Glutamatergic neuron (in vitro differentiated cells): ENCODE measurements at regions not wholly inside any gene's neighbourhood (a gene's known extent, or its start where the extent isn't known, plus 50 kb on each side); places are given as distances from the start of the nearest gene placed in this dataset.

Experiments used
- DNase-seq: peaks from one replicate; pipeline ENCODE4 v3.0.0; 2022
- H3K27ac Mint-ChIP-seq: one replicate; pipeline ENCODE4 v1.8.0; 2020; ENCODE audit warnings: mild to moderate bottlenecking, mixed read lengths, inconsistent platforms; ENCODE audit not compliant: unreplicated experiment
- H3K27me3 Mint-ChIP-seq: one replicate; pipeline ENCODE4 v1.8.0; 2020; ENCODE audit warnings: mild to moderate bottlenecking, moderate library complexity, mixed read lengths, inconsistent platforms; ENCODE audit not compliant: unreplicated experiment
- H3K36me3 Mint-ChIP-seq: one replicate; pipeline ENCODE4 v1.8.0; 2020; ENCODE audit warnings: mild to moderate bottlenecking, mixed read lengths, inconsistent platforms; ENCODE audit not compliant: unreplicated experiment
- H3K4me1 Mint-ChIP-seq: one replicate; pipeline ENCODE4 v1.8.0; 2020; ENCODE audit warnings: mild to moderate bottlenecking, low read depth, mixed read lengths, inconsistent platforms; ENCODE audit not compliant: unreplicated experiment
- H3K4me3 Mint-ChIP-seq: one replicate; pipeline ENCODE4 v1.8.0; 2020; ENCODE audit warnings: mild to moderate bottlenecking, mixed read lengths, inconsistent platforms; ENCODE audit not compliant: unreplicated experiment
- H3K9me3 Mint-ChIP-seq: one replicate; pipeline ENCODE4 v1.8.0; 2020; ENCODE audit warnings: mild to moderate bottlenecking, moderate library complexity, mixed read lengths, inconsistent platforms; ENCODE audit not compliant: unreplicated experiment
- TF ChIP-seq, protein P1 (sequence below): fragments of 200-600 bp; sonication (generic); IDR thresholded peaks from one replicate; pipeline ENCODE4 v1.5.0; 2021; ENCODE audit not compliant: partially characterized antibody, unreplicated experiment

DNA sequence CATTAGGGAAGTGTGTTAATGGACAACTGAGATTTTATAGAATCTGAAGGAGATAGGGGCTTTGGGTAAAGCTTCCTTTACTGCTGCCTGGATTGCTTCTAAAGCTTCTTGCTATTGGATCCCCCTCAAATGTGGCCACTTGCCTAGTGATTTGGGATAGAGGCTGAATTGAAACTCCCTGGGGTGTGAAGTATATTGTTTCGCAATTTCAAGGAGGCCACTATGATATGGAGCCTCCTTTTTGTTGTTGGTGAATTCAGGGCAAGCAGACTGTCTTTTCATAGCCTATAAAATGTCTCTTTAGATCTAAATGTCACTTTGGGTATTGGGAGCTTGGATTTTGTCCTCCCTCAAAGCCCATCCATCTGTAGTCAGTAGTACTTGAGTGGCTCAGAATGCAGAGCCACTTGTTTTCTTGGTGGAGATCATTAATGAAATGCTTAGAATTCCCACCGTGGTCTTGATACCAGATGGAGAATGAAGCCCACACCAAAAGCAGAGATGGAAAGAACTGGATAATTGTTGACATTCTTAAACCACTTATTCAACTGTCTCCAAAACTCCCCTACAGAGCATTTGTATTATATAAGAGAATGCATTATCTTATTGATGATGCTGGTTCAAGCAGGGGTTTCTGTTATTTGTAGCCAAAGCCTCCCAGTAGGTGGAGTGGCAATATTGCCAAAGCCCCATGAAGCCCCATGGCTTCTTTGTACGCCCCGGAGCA, 144.3 kb upstream of the KCNE2 start:
- H3K4me3 Mint-ChIP-seq: no peak overlapping the region
- H3K4me1 Mint-ChIP-seq: peaks cover 2% of the 10 kb centered on the region
- H3K27ac Mint-ChIP-seq: no peak overlapping the region
- H3K27me3 Mint-ChIP-seq: peaks cover 2% of the 10 kb centered on the region
- TF ChIP-seq, protein P1, sequence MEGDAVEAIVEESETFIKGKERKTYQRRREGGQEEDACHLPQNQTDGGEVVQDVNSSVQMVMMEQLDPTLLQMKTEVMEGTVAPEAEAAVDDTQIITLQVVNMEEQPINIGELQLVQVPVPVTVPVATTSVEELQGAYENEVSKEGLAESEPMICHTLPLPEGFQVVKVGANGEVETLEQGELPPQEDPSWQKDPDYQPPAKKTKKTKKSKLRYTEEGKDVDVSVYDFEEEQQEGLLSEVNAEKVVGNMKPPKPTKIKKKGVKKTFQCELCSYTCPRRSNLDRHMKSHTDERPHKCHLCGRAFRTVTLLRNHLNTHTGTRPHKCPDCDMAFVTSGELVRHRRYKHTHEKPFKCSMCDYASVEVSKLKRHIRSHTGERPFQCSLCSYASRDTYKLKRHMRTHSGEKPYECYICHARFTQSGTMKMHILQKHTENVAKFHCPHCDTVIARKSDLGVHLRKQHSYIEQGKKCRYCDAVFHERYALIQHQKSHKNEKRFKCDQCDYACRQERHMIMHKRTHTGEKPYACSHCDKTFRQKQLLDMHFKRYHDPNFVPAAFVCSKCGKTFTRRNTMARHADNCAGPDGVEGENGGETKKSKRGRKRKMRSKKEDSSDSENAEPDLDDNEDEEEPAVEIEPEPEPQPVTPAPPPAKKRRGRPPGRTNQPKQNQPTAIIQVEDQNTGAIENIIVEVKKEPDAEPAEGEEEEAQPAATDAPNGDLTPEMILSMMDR: no peak
- no peak for DNase-seq
- peaks cover 12% of the 10 kb centered on the region for H3K36me3 Mint-ChIP-seq
- peaks cover 1% of the 10 kb centered on the region for H3K9me3 Mint-ChIP-seq

DNA sequence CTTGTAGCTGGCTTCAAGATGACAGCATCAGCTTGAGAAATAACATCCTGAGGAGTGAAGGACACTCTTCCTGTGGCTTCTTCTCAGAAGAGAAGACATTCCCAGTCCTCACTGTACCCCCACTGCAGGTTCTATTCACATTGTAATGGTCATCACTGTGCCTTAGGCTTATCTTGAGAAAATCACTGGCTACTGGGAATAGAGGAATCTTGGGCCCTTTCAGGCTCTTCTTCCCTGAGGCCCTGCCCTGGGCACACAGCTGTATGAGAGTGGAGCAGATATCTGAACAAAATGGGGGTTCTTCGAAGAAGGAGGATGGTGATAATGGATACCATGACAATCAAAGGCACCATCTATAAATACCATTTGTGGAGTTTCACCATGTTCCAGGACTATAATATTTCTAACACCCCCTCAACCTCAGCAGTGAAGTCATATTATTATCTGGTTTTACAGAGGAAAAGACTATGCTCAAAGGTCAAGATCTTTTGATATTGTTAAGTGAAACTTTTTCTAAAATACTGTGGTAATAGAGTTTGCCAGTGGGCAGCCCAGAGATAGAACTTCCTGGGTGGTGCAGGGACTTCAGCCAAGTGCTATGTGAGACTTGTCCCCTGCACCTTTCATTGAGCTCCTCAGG, 143.1 kb upstream of the KCNE2 start:
- Mint-ChIP-seq H3K4me3 (no peak overlapping the region), H3K9me3 (peaks cover 1% of the 10 kb centered on the region), H3K36me3 (peaks cover 6% of the 10 kb centered on the region), H3K4me1 (peaks cover 2% of the 10 kb centered on the region), H3K27me3 (peaks cover 2% of the 10 kb centered on the region), H3K27ac (no peak overlapping the region)
- TF ChIP-seq, protein P1: no peak
- no peak for DNase-seq

DNA sequence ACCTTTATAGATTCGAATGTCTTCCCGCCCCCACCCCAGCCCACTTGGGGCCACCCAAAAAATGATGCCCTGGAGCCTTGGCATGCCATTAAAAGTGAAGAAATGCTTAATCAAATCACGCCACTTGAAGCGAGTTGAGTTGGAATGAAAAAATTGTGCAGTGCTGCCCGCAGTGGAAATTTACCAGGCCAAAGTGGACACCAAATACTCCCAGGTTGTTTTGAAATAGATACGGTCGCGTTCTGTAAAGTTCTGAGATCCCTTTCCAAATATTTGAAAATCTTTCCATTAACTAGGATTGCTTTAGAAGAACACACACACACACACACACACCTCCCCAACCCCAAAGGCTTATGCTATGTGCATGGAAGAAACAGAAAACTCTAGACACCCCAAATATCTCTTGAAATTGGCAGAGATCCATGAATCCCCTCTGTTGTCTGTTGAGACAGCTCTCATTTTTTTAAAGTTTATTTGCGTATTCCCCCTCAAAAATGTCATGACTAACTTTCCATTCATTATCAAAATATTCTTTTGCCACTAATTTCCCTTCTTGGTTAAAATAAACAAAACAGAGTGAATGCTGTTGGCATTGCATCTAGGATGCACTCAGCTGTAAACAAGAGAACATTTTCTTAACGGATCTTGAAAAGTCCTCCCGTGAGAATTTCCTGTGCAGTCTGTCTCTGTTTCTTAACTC, 142.3 kb upstream of the KCNE2 start:
- H3K9me3 Mint-ChIP-seq: peaks cover 1% of the 10 kb centered on the region
- peaks cover 2% of the 10 kb centered on the region for H3K4me1 Mint-ChIP-seq
- peaks cover 6% of the 10 kb centered on the region for H3K36me3 Mint-ChIP-seq
- no peak overlapping the region for H3K27ac Mint-ChIP-seq
- H3K27me3 Mint-ChIP-seq: peaks cover 2% of the 10 kb centered on the region
- TF ChIP-seq, protein P1: no peak
- no peak overlapping the region for H3K4me3 Mint-ChIP-seq
- DNase-seq: no peak

DNA sequence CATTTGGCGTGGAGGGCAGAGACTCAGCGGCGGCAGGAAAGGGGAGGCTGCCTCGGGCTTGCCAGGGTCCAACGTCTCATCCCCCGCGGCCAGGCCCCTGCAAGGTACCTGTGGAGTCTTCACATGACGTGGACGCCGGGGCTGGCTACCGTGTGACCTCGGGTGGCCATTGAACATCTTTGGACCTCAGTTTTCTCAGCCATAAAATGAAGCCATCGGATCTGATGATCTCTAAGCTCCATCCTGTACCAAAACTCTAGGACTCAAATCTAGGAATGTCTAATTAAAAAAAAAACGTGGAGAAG, 141.8 kb upstream of the KCNE2 start:
- TF ChIP-seq, protein P1: no peak
- H3K27ac Mint-ChIP-seq: no peak overlapping the region
- H3K4me1 Mint-ChIP-seq: peaks cover 2% of the 10 kb centered on the region
- DNase-seq: no peak
- peaks cover 6% of the 10 kb centered on the region for H3K36me3 Mint-ChIP-seq
- peaks cover 2% of the 10 kb centered on the region for H3K27me3 Mint-ChIP-seq
- H3K9me3 Mint-ChIP-seq: peaks cover 1% of the 10 kb centered on the region
- H3K4me3 Mint-ChIP-seq: no peak overlapping the region

DNA sequence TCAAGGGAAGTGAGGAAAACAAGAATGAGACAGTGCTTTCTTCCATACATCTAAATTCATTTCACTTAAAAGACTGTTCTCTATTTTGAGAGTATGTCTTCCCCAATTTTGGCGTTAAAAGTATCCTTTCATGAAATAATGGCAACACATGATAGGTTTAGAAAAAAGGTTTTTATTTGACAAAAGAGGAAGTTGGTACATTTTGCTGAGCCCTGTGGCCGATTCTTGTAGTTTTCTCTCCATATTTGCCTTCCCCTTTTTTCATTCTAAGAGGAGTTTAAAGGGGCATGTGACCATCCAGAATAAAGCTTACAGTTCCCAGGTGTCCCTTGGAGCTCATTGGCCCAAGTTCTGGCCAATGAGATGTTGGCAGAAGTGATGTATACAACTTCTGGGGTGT, 140.4 kb upstream of the KCNE2 start:
- peaks cover 2% of the 10 kb centered on the region for H3K27me3 Mint-ChIP-seq
- H3K4me3 Mint-ChIP-seq: no peak overlapping the region
- no peak overlapping the region for H3K27ac Mint-ChIP-seq
- no peak for DNase-seq
- peaks cover 6% of the 10 kb centered on the region for H3K36me3 Mint-ChIP-seq
- H3K9me3 Mint-ChIP-seq: peaks cover 1% of the 10 kb centered on the region
- TF ChIP-seq, protein P1: no peak
- peaks cover 2% of the 10 kb centered on the region for H3K4me1 Mint-ChIP-seq
